Fibroblast of the conjunctiva (primary cell): ENCODE measurements at regions not wholly inside any gene's neighbourhood (a gene's known extent, or its start where the extent isn't known, plus 50 kb on each side); places are given as distances from the start of the nearest gene placed in this dataset.
"Not testable (repeated sequence)": the region's sequence is repeated elsewhere in the genome, so short reads cannot be mapped to it uniquely, and the experiment has no call there.

Experiments used
- DNase-seq: peaks from one replicate; pipeline ENCODE4 v3.0.0-alpha.2; 2010; ENCODE audit warnings: low read depth

DNA sequence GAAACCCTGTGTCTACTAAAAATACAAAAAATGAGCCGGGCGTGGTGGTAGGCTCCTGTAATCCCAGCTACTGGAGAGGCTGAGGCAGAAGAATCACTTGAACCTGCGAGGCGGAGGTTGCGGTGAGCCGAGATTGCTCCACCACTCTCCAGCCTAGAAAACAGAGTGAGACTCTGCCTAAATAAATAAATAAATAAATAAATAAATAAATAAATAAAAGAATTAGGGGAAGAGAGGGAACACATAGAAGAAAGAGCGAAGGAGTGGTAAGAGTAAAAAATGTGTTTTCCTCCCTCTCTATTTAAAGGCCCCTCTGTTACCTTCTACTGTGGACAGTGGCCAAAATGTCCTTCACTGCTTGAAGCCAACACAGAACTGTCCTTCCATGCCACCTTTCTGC lies 103.9 kb upstream of the SOX21 start:
- DNase-seq, result no peak

DNA sequence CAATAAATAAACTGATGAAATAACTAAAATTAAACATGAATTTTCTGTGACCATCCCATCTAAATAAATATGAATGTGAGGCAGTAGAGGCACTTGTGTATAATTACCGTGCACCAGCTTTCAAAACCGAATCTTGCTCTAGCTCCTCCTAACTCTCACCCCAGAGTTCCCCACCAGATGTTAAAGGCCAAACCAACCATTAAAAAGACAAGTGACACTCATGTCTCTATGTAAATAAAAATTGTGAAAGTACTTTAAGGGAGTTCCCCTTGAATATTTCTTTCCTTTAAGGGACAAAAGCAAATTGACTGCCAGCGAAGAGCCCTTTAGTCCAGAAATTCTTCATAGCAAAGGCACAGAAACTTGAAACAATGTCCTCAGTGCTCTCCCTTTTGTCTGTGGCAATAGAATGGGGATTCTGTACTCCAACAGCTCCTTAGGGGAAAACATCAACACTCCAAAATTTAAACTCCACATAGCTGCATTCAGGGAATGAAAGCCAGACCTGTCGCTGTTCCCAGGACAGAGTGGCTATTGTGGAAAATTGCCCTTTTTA lies 101.7 kb upstream of the SOX21 start:
- no peak for DNase-seq

- no peak for DNase-seq
Measured at GRCh38 chr13:94811753-94812152, 99.4 kb upstream of the SOX21 start.

- DNase-seq, result no peak
Measured at GRCh38 chr13:94800423-94800822, 88.1 kb upstream of the SOX21 start.

- DNase-seq, result no peak
Measured at GRCh38 chr13:94799299-94799698, 87.0 kb upstream of the SOX21 start.

DNA sequence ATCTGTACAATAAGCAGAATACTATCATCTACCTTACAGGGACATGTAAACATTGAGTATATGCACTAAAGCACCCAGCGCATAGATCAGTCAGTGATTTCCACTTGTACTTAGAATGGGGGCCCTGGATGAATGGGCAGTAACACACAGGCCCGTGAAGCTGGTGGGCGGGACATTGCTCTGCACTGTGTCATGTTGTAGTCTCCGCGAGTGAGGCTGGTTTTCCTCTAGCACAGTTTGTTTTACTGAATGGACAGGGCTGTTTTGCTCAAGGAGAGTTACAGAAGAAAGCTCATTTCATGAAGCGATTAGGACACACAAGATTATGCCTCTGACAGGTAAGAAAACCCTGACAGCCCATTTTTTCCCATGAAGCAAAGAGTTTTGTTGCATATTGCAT lies 86.4 kb upstream of the SOX21 start:
- no peak for DNase-seq

DNA sequence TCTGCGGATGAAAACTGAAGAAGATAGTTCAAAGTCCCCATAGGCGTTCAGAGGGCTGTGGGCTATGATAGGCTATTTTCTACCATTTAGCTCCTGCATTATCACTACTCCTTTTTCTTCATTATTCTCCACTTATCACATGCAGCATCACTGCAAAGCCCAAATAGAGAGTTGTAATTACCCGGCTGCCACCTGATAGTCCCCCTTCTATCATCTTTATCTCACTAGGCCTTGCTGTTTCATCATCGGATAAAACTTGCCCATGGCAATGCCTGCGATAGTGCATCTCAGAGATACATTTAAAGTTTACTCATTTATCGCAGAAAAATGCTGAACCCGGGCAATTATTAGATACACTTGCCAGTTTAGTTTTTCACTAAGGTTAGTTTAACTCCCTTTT lies 82.9 kb upstream of the SOX21 start:
- no peak for DNase-seq

GRCh38 chr13:94786246-94786645 lies 73.9 kb upstream of the SOX21 start:
- not testable (repeated sequence) for DNase-seq

DNA sequence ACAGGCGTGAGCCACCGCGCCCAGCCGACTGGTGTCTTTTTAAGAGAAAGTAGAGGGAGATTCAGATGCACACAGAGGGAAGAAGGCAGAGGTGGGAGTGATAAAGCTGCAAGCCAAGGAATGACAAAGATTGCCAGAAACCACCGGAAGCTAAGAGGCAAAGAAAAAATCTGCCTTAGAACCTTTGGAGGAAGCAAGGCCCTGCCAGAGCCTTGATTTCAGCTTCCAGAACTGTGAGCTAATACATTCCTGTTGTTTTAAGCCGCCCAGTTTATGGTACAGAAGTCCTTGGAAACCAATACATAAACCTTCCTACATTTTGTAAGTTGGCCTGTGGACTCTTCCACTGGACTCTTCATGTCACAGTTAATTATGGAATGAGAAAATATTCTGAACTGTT lies 71.7 kb upstream of the SOX21 start:
- DNase-seq, result no peak

DNA sequence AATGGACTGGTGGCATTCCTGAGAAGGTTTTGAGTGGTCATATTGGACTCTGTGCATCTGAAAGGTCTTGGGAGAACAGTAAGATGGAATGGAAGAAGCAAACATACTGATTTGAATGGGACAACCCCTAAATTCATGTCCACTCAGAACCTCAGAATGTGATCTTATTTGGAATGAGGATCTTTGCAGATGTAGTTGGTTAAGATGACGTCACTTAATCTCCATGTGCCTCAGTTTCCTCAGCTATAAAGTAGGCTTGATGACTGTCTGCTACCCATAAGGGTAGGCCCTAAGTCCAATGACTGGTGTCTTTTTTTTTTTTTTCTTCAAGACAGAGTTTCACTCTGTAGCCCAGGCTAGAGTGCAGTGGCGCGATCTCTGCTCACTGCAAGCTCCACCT lies 71.1 kb upstream of the SOX21 start:
- DNase-seq, result no peak

GRCh38 chr13:94780421-94780820 lies 68.1 kb upstream of the SOX21 start:
- DNase-seq, result no peak

GRCh38 chr13:94778986-94779385 lies 66.6 kb upstream of the SOX21 start:
- no peak for DNase-seq

GRCh38 chr13:94778585-94778984 lies 66.2 kb upstream of the SOX21 start:
- no peak for DNase-seq

DNA sequence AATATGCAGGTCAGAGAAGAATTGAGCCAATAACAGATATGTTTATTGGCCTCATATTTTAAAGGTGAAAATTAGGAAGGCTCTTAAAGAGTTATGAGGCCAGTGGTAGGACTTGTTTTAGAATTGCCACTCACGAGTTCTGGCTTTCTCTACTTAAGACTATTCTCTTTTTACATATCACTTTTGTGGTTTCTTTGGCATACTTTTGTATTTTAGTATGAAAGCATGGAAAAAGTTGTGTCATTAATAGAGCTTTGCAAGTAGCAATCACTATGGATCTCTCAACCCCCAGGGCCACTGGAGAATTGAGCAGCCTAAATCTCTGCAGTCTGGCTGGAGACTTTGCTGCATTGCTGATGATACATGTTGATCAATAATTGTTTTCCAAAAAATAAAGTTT lies 64.6 kb upstream of the SOX21 start:
- DNase-seq, result no peak

GRCh38 chr13:94776300-94776699 lies 64.0 kb upstream of the SOX21 start:
- DNase-seq, result no peak

DNA sequence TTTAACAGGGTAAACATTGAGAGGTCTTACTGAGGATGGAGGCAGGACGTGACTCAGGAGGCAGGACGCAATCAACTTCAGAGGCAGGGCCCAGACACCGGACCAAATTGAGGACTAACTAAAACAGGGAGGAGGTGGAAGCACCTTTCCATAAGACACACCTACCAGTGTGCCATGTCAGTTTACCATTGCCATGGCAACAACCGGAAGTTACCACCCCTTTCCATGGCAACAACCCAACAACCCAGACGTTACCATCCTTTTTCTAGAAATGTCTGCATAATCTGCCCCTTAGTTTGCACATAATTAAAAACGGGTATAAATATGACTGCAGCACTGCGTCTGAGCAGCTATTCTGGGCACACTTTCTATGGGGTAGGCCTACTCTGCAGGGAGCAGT lies 53.5 kb upstream of the SOX21 start:
- no peak for DNase-seq

DNA sequence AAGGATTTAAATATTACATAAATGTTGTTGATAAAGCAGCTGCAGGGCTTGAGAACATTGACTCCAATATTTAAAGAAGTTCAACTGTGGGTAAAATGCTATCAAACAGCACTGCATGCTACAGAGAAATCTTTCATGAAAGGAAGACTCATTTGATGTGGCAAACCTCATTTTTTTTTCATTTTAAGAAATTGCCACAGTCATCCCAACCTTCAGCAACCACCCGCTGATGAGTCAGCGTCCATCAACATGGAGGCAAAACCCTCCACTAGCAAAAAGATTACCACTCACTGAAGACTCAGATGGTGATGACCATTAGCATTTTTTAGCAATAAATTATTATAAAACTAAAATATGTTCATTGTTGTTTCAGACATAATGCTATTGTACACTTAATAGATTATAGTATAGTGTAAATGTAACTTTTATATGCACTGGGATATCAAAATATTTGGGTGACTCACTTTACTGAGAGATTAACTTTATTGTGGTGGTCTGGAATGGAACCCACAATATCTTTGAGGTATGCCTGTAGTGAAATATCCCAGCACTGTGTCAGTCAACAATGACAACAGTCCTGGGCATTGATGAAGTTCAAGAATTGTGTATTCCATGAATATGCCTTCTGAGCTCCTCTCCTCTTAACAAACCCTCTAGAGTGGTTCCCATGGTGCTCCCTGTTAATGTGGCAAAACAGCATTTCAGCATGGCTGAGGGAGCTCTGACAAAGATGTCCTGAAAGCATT lies 52.4 kb upstream of the SOX21 start:
- no peak for DNase-seq
